ENCODE measurements at regions not wholly inside any gene's neighbourhood (a gene's known extent, or its start where the extent isn't known, plus 50 kb on each side); places are given as distances from the start of the nearest gene placed in this dataset.

- TF ChIP-seq POLR2AphosphoS5 (IDR thresholded peaks at IDR 0.05; ENCODE audit: low read depth, low read length) (no peak), POLR2A (IDR thresholded peaks at IDR 0.05; ENCODE audit: low read depth, low read length) (no peak)
These were observed 845.9 kb upstream of the NXPH2 start for GRCh38 chr2:139626128-139626527.

Measured in GM12891 (cell line).